Pancreas (tissue), 10 donors: ENCODE measurements at regions not wholly inside any gene's neighbourhood (a gene's known extent, or its start where the extent isn't known, plus 50 kb on each side); places are given as distances from the start of the nearest gene placed in this dataset.

Experiments used
- ATAC-seq, 4 donors: fragments of 200-7000 bp; cut with Tn5 transposase; one replicate each; pipeline versions ENCODE4 v1.8.0 to v1.9.1; 2020; ENCODE audit warnings: mild to moderate bottlenecking in 4 of 4, moderate library complexity in 4 of 4
- DNase-seq, 6 donors: peaks; one replicate each; pipeline ENCODE4 v3.0.0-alpha.2; 2020
- FAIRE-seq: peaks from 2 replicates; lab custom pipeline; 2012; peaks lifted over from hg19 to GRCh38; lab: Jason Lieb, UNC
- H3K27ac ChIP-seq, 4 donors: fragments of 200-600 bp; sonication (generic); 1 replicate in 3 of 4; 2 replicates in 1 of 4; pipeline versions ENCODE4 v1.5.0 to v1.8.0; 2020
- H3K27me3 ChIP-seq, 4 donors: fragments of 200-600 bp; one replicate each; pipeline ENCODE4 v1.8.0; 2021
- H3K36me3 ChIP-seq, 3 donors: fragments of 200-600 bp; sonication (generic) in 1 of 3; one replicate each; pipeline versions ENCODE4 v1.5.0 to v1.8.0; 2020 to 2021
- H3K4me1 ChIP-seq, 3 donors: fragments of 200-600 bp; one replicate each; pipeline ENCODE4 v1.8.0; 2021
- H3K4me3 ChIP-seq, 4 donors: fragments of 200-600 bp; sonication (generic) in 2 of 4; one replicate each; pipeline versions ENCODE4 v1.5.0 to v1.8.0; 2020 to 2021
- H3K9me3 ChIP-seq, 4 donors: fragments of 200-600 bp; one replicate each; pipeline ENCODE4 v1.8.0; 2021
- WGBS, 2 donors: extraction: QIAGEN DNeasy Blood & Tissue Kit; methylation state at CpG; one replicate each; pipeline ENCODE4 v1.1.7; 2013; 5-methylcytosine and 5-hydroxymethylcytosine counted together
- intact Hi-C, 3 donors: fragments of 100-400 bp; cut with DNase I; formaldehyde crosslinking; loops; one replicate each; pipeline versions ENCODE4 v1.11.1 to v1.14.2; 2022
- TF ChIP-seq, protein P1 (sequence below), 4 donors: fragments of 200-600 bp; sonication (generic) in 3 of 4; IDR thresholded peaks; one replicate each; pipeline versions ENCODE4 v1.5.0 to v1.8.0; 2021; ENCODE audit warnings: antibody characterized with exemption in 4 of 4
- donor health status: healthy with polysubstance abuse.
- donor health status: DM: no; HTN: no; CAD: no; lungs with moderate emphysema.
- donor health status: DM: no; HTN: no; CAD: no.
- donor health status: control.
- donor health status: control.
- donor health status: Bipolar disorder and iron deficiency.
- donor health status: DM: yes; HTN: yes; CAD: no.
- donor health status: DM: no; HTN: no; CAD: no.
- donor health status: DM: no; HTN: no; CAD: no.
- donor health status: DM: yes; HTN: yes; CAD: no.

DNA sequence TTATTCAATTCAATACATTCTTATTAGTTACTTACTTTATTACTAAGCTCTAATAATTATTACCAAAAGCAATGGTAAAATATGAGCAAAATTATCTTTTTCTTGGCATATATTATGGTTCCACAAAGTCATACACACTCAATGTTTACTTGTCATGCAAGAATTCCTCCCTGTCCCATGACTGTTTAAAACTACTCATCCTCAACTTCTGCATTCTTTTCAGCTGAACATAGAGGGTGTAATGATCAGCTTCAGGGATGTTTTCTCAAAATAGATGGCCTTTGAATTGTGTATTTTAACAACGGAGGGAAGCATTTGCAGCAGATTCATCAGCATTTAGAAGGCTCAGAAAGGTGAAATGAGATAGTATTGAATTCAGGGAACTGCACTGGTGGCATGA is 499.0 kb downstream of the RWDD3 start:
- no peak for ATAC-seq
- intact Hi-C loops: no loop called here
- Histone ChIP-seq H3K4me1 (no peaks in the 10 kb centered on the region), H3K9me3 (no peaks in the 10 kb centered on the region), H3K4me3 (no peak overlapping the region), H3K27ac (no peak overlapping the region), H3K36me3 (no peaks in the 10 kb centered on the region), H3K27me3 (no peaks in the 10 kb centered on the region)
- 40 to 59% methylated on average over 1 of the region's 1 CpG for WGBS, 2 donors
- no peak for DNase-seq
- FAIRE-seq: no peak
- TF ChIP-seq, protein P1, sequence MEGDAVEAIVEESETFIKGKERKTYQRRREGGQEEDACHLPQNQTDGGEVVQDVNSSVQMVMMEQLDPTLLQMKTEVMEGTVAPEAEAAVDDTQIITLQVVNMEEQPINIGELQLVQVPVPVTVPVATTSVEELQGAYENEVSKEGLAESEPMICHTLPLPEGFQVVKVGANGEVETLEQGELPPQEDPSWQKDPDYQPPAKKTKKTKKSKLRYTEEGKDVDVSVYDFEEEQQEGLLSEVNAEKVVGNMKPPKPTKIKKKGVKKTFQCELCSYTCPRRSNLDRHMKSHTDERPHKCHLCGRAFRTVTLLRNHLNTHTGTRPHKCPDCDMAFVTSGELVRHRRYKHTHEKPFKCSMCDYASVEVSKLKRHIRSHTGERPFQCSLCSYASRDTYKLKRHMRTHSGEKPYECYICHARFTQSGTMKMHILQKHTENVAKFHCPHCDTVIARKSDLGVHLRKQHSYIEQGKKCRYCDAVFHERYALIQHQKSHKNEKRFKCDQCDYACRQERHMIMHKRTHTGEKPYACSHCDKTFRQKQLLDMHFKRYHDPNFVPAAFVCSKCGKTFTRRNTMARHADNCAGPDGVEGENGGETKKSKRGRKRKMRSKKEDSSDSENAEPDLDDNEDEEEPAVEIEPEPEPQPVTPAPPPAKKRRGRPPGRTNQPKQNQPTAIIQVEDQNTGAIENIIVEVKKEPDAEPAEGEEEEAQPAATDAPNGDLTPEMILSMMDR (IDR thresholded peaks at IDR 0.05): no peak

DNA sequence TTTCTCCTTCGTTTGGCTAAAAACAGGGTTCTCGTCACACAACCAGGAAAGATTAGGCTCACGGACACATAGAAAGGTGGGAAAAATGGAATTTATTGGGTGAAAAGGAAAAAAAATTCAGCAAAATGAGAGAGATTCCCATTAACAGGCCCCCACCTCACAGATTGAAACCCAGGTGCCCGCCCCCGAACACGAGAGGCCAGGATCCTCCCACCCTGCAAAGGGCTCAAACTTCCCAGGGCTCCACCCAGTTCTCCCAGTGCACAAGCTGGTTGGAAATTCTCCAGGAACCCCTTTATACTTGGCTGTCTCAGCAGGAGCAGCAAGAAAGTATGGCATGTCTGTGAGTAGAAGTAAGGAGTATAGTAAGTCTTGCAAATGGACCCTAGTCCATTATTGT is 499.7 kb downstream of the RWDD3 start:
- no peak for DNase-seq
- Histone ChIP-seq H3K27ac (no peak overlapping the region), H3K36me3 (no peaks in the 10 kb centered on the region), H3K9me3 (no peaks in the 10 kb centered on the region), H3K27me3 (no peaks in the 10 kb centered on the region), H3K4me3 (no peak overlapping the region), H3K4me1 (no peaks in the 10 kb centered on the region)
- TF ChIP-seq, protein P1 (IDR thresholded peaks at IDR 0.05): no peak
- no peak for ATAC-seq
- 79 to 84% methylated on average over 6 of the region's 6 CpGs for WGBS, 2 donors
- intact Hi-C loops: no loop called here
- FAIRE-seq: no peak

DNA sequence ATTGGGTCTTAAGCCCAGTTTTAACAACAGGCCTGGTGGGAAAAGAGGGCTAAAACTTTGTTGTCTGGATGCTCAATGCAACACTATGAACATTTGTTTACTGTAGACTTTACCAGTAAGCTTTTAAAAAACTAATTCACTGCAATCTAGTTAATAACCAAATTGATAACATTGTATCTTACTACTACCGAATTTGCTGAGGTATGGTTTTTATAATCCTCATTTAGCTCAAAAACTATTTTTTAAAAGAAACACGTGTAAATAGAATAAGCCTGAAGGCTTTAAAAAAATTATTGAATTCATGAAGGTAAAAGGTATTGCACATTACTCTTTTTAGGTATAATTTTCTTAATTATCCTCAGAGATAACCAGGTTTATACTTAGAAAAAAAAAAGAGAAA is 500.6 kb downstream of the RWDD3 start:
- no peak for ATAC-seq
- FAIRE-seq: no peak
- intact Hi-C loops: no loop called here
- Histone ChIP-seq H3K9me3 (no peaks in the 10 kb centered on the region), H3K36me3 (no peaks in the 10 kb centered on the region), H3K27ac (no peak overlapping the region), H3K27me3 (no peaks in the 10 kb centered on the region), H3K4me1 (no peaks in the 10 kb centered on the region), H3K4me3 (no peak overlapping the region)
- DNase-seq: no peak
- TF ChIP-seq, protein P1 (IDR thresholded peaks at IDR 0.05): no peak
- whole genome bisulfite sequencing, 2 donors: 62 to 75% methylated on average over 2 of the region's 2 CpGs

DNA sequence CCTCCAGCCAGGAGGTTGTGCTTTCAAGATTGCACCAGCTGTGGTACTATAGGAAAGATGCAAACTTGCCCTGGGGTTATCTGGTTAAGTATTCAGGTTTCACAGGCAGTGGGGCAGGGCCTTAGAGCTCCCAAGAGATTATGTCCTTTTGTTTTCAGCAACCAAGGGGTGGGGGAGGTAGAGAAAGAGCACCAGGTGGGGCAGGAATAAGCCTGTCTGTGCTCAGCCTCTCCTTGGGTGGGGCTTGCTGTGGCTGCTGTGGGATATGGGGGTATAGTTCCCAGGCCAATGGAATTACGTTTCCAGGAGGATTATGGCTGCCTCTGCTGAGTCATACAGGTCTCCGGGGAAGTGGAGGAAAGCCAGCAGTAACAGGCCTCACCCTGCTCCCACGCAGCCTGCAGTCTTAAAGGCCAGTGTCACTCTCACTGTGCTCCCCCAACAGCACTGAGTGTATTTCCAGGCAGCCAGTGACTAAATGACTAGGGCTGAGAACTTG is 508.6 kb downstream of the RWDD3 start:
- H3K27me3 ChIP-seq: no peaks in the 10 kb centered on the region
- no peaks in the 10 kb centered on the region for H3K36me3 ChIP-seq
- H3K4me3 ChIP-seq: no peak overlapping the region
- H3K27ac ChIP-seq: no peak overlapping the region
- no peak for DNase-seq
- ATAC-seq: peak in 2 of 4 donors; percentile 20 to 69
- no peaks in the 10 kb centered on the region for H3K9me3 ChIP-seq
- 46 to 60% methylated on average over 3 of the region's 3 CpGs for WGBS, 2 donors
- no peaks in the 10 kb centered on the region for H3K4me1 ChIP-seq
- intact Hi-C loops: no loop called here
- TF ChIP-seq, protein P1 (IDR thresholded peaks at IDR 0.05): no peak
- no peak for FAIRE-seq

DNA sequence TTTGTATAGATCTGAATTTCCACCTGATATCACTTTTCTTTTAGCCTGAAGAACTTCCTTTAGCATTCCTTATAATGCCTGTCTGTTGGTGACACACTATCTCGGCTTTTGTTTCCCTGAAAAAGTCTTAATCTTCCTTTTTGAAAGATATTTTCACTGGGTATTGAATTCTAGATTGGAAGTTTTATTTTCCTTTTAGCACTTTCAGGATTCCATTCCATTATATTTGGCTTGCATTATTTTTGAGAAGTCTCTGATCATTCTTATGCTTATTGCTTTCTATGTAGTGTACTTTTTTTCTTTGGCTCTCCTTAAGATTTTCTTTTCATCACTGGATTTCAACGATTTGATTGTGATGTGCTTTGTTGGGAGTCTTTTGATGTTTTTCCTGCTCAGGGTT is 510.7 kb downstream of the RWDD3 start:
- no peak for FAIRE-seq
- ATAC-seq: no peak
- WGBS, 2 donors: 36 to 37% methylated on average over 2 of the region's 2 CpGs
- Histone ChIP-seq H3K9me3 (no peaks in the 10 kb centered on the region), H3K36me3 (no peaks in the 10 kb centered on the region), H3K27ac (no peak overlapping the region), H3K4me3 (no peak overlapping the region), H3K27me3 (no peaks in the 10 kb centered on the region), H3K4me1 (no peaks in the 10 kb centered on the region)
- TF ChIP-seq, protein P1 (IDR thresholded peaks at IDR 0.05): no peak
- intact Hi-C loops: no loop called here
- no peak for DNase-seq
